ENCODE measurements at regions not wholly inside any gene's neighbourhood (a gene's known extent, or its start where the extent isn't known, plus 50 kb on each side); places are given as distances from the start of the nearest gene placed in this dataset.

GRCh38 chr3:29189328-29189727 lies 91.5 kb upstream of the RBMS3 start:
- no peak overlapping the region for H3K27ac ChIP-seq
- peaks cover 4 to 6% of the 10 kb centered on the region in 2 donors for H3K9me3 ChIP-seq
- no peaks in the 10 kb centered on the region for H3K36me3 ChIP-seq
- H3K4me3 ChIP-seq = no peak overlapping the region
- intact Hi-C loops (cut with DNase I; ENCODE audit: low total_unique reads) = no loop called here
- H3K27me3 ChIP-seq = no peaks in the 10 kb centered on the region
- TF ChIP-seq POLR2A (IDR thresholded peaks at IDR 0.05) (no peak), CTCF (IDR thresholded peaks at IDR 0.05) (no peak), POLR2AphosphoS5 (IDR thresholded peaks at IDR 0.05) (no peak), EP300 (IDR thresholded peaks at IDR 0.05; ENCODE audit: low read depth) (no peak)
- DNase-seq = no peak
- H3K4me1 ChIP-seq = no peaks in the 10 kb centered on the region
- in situ Hi-C loops (cut with MboI; ENCODE audit: low pct_ligation_motif_present in 1 of 4, low pct_unique_long_range_greater_than_20kb in 1 of 4, low sequenced_read_pairs in 3 of 4) = no loop called here

- H3K36me3 ChIP-seq = no peaks in the 10 kb centered on the region
- in situ Hi-C loops (cut with MboI; ENCODE audit: low pct_ligation_motif_present in 1 of 4, low pct_unique_long_range_greater_than_20kb in 1 of 4, low sequenced_read_pairs in 3 of 4) (no loop called here), intact Hi-C loops (cut with DNase I; ENCODE audit: low total_unique reads) (no loop called here)
- 88 to 90% methylated on average over 1 of the region's 1 CpG for WGBS, 2 donors (ENCODE audit: low coverage in 1 of 2)
- peaks cover 5 to 9% of the 10 kb centered on the region in 2 donors for H3K9me3 ChIP-seq
- H3K27ac ChIP-seq = no peak overlapping the region
- no peak for DNase-seq
- TF ChIP-seq POLR2AphosphoS5 (IDR thresholded peaks at IDR 0.05) (no peak), CTCF (IDR thresholded peaks at IDR 0.05) (no peak), EP300 (IDR thresholded peaks at IDR 0.05; ENCODE audit: low read depth) (no peak), POLR2A (IDR thresholded peaks at IDR 0.05) (no peak)
- no peaks in the 10 kb centered on the region for H3K27me3 ChIP-seq
- no peaks in the 10 kb centered on the region for H3K4me1 ChIP-seq
- H3K4me3 ChIP-seq = no peak overlapping the region
Measured at GRCh38 chr3:29194139-29194538, 86.7 kb upstream of the RBMS3 start.

DNA sequence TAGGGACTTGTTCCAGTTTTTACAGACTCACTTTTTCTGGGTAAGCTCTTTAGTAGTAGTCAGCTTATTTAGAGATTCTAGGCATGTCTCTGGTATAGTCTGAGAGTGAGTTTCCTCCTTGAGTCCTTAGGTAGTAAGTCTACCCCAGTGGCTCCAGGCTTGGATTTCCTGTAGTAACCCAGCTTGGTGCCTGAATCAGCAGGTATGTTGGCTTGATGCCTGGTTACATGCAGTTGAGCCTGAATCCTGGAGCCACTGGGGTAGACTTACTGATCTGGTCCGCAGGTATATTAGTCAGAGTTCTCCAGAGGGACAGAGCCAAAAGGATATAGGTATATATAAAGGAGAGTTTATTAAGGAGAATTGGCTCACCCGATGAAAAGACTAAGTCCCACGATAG lies 85.8 kb upstream of the RBMS3 start:
- Histone ChIP-seq H3K4me3 (no peak overlapping the region), H3K4me1 (no peaks in the 10 kb centered on the region), H3K27ac (no peak overlapping the region), H3K9me3 (peaks cover 5 to 9% of the 10 kb centered on the region in 2 donors), H3K27me3 (no peaks in the 10 kb centered on the region), H3K36me3 (no peaks in the 10 kb centered on the region)
- in situ Hi-C loops (cut with MboI; ENCODE audit: low pct_ligation_motif_present in 1 of 4, low pct_unique_long_range_greater_than_20kb in 1 of 4, low sequenced_read_pairs in 3 of 4) (no loop called here), intact Hi-C loops (cut with DNase I; ENCODE audit: low total_unique reads) (no loop called here)
- no peak for DNase-seq
- WGBS, 2 donors (ENCODE audit: low coverage in 1 of 2) = 57 to 63% methylated on average over 3 of the region's 3 CpGs
- no peak for TF ChIP-seq EP300 (IDR thresholded peaks at IDR 0.05; ENCODE audit: low read depth)
- no peak for TF ChIP-seq POLR2AphosphoS5 (IDR thresholded peaks at IDR 0.05)
- TF ChIP-seq POLR2A (IDR thresholded peaks at IDR 0.05) = no peak
- TF ChIP-seq CTCF (IDR thresholded peaks at IDR 0.05) = no peak

- Histone ChIP-seq H3K4me3 (no peak overlapping the region), H3K36me3 (no peaks in the 10 kb centered on the region), H3K4me1 (no peaks in the 10 kb centered on the region), H3K27ac (no peak overlapping the region), H3K9me3 (no peaks in the 10 kb centered on the region), H3K27me3 (no peaks in the 10 kb centered on the region)
- WGBS, 2 donors (ENCODE audit: low coverage in 1 of 2) = 20 to 50% methylated on average over 1 of the region's 1 CpG
- in situ Hi-C loops (cut with MboI; ENCODE audit: low pct_ligation_motif_present in 1 of 4, low pct_unique_long_range_greater_than_20kb in 1 of 4, low sequenced_read_pairs in 3 of 4) (no loop called here), intact Hi-C loops (cut with DNase I; ENCODE audit: low total_unique reads) (no loop called here)
- DNase-seq = no peak
- TF ChIP-seq POLR2AphosphoS5 (IDR thresholded peaks at IDR 0.05) (no peak), CTCF (IDR thresholded peaks at IDR 0.05) (no peak), POLR2A (IDR thresholded peaks at IDR 0.05) (no peak), EP300 (IDR thresholded peaks at IDR 0.05; ENCODE audit: low read depth) (no peak)
Measured at GRCh38 chr3:29201604-29202003, 79.3 kb upstream of the RBMS3 start.

Measured in transverse colon (tissue), 4 donors.